GM04503 (cell line): ENCODE measurements at regions not wholly inside any gene's neighbourhood (a gene's known extent, or its start where the extent isn't known, plus 50 kb on each side); places are given as distances from the start of the nearest gene placed in this dataset.

ENCODE experiments used
- DNase-seq: peaks from one replicate; pipeline ENCODE4 v3.0.0-alpha.2; 2012; ENCODE audit warnings: low read depth

DNA sequence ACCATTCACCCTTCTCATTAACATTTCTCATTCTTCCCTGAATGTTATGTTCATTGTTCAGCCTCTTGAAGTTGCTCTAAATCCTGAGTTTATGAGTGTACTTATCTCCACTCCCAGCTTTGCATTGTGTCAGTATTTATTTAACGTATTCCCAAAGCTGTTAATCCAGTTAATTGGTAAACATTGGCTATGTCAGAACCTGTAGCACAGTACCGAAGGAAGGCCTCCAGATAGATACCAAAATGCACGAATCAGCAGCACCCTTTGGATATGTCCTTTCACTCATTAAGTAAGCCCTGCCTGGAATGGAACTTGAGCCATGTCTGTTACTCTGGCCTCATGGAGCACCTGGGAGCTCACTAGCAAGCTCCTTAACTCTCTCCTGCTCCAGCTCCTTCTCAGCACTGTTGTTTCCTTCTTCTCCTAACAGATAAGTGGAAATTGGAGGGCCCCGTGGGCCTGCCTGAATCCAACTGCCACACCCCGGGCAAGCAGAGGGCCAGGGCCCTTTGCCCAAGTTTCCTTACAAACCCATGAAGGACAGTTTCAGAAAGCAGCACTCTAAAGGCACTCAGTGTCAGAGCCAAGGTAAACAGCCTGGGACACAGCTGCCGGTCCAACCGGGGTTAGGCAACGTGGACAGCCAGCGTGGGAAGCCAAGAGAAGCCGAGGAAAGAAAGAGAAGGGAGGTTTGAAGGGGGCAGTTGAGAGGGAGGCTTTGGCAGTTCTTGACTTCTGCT, 155.0 kb upstream of the SERP2 start:
- DNase-seq = no peak

DNA sequence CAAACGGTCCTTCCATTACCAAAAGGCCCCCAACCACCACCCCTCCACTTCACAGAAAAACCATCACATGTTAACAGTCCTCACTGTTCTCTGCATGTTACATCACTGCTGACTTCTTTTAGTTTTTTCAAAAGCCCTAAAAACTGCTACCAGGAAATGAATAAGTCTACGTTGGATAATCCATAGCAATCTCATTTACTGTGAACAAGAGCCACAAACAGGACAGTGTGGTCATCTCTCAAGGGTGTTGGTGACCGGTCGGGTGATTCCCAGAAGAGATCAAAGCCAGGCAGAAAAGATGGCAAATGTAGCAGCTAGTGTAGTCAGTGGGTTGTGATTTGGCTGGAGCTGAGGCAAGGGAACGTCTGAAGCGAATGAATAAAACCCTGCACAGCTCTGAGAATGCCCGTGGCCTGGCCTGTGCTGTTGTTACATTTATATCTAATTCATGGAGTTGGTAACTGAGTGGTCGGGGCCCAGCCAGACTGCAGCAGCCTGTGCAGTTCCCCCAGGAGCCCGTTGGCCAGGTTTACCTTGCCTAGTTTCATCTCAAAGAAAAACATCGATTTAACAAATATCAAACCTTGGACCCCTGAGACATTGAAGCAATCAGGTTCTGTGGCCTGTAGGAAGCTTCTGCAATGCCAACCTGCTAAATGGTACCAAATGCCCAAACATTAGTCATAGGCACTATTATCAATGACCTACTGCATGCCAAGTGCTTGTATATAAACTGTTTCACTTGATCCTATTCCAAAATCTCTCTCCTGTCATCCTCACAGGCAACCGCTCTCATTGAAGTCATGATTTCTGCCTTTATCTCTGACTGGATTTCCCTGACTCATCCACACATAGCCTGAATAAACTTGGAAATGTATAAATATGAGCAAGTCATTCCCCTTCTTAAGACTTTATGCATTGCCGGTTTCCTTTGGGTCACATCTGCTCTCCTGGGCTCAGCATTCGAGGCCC, 153.8 kb upstream of the SERP2 start:
- no peak for DNase-seq

DNA sequence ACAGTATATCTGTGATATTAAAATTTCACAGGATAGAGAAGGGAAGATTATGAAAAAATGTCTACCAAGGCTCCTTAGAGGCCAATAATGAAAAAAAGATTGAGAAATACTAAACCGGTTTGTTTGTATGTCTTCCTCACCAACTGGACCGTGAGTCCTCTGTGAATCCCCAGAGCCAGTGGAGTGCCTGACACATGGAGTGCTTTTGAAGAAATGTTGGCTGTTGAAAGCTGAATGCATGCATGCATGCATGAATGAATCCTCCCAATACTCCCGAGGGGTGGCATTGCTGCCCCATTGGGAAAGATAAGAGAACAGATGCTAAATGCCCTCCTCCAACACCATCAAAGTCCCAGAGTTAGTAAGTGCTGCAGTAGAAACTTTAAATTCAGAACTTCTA, 152.7 kb upstream of the SERP2 start:
- DNase-seq = no peak

DNA sequence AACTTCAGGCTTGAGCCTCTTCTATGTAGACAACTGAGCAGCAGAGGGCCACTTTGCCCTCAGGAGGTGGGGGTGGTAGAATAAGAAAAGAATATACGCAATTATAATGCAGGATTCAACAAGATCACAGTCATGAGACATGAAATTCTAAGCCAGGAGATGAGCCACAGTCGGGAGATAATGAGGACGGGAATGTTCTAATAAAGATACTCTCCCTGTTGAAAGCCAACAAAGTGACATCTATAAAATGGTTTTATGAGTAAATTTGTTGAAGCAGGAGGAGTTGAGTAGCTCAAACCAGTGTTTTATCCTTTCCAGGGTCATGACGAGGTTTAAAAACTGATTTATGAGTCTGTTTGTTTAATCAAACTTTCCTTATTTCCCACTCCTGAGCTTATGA, 152.0 kb upstream of the SERP2 start:
- no peak for DNase-seq

DNA sequence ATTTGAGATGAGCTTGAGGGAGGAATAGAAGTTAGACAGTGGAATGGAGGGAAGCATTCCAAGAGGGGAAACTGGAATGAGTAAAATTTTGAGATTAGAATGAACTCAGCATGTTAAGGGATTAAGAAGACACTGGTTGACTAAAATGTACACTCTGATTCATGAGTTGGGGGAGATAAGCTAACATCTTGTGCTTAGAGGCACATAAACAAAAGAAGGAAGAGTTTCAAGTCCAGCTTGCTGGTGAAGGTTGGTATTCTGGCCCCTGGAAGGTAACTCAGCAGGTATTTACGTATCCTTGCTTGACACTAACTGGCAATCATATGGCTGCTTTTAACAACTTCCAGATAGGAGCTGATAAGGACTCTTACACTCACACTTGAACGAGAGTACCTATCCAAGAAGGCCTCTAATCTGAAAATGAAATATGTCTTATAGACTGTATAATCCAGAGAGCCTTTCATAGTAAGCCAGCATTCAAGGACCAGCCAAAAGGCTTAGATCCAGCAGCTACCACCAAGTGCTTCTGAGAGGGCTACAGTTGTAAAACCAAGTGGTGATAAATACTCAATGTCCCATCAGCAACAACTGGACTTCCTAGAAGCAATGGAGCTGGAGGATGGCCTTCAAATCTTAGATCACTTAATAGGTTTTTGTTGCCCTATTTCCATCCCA, 149.7 kb upstream of the SERP2 start:
- DNase-seq = no peak

DNA sequence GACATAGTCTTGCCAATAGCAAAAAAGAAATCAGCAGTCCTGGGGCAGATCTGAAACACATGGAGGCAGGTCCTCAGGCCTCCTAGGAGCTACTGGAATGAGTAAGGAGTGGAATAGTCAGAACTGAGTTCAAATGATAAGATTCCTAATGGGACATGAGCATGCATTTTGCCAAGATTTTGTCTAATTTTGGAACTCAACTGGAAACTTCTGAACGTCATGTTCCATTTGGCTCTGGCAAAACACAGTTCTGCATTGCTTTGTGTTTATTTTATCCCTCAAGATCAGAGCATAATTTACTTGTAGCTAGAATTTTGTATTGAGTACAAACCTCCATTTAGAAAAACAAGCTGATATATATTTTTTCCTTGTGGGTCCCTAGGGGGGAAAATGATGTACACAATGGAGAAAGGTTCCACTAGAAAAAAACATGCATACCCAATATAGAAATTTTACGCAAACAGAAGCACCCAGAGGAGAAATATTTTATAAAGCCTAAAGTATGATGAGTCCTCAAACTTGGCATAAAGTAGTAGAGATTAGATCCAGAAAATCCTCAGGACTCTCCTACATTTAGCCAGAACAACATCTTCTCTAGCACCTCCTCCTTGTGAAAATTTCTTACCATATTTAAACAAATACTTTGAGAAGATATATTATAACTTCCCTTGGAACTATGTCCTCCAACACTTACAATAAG, 149.0 kb upstream of the SERP2 start:
- no peak for DNase-seq

DNA sequence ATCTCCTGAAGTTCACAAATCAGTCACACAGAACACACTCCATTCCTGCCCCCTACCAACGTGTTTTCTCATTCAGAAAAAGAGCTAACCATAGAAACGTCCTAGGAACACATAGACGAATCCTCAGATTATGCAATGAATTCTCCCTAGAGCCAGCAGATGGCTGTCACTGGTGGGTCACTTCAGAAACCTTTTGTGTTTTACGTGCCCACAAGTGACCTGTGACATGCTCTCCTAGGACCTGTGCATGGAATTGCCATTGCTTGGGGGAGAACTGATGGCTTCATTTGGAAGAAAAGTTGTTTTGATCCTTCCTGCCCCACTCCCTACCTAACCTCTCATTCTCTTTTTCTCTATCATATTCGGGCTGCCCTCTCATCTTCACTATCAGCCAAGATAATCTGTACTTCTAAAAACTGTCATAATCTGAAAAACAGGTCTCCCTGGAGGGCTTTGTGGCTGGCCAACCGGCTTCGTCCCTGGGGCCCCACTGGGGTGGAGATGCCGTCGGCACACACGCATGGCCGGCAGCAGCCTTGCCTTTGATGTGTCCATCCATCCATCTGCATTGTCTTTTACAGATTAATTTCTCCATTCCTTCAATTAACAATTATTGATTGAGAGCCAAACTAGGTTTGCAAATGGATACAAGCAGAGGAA, 144.1 kb upstream of the SERP2 start:
- DNase-seq = no peak

DNA sequence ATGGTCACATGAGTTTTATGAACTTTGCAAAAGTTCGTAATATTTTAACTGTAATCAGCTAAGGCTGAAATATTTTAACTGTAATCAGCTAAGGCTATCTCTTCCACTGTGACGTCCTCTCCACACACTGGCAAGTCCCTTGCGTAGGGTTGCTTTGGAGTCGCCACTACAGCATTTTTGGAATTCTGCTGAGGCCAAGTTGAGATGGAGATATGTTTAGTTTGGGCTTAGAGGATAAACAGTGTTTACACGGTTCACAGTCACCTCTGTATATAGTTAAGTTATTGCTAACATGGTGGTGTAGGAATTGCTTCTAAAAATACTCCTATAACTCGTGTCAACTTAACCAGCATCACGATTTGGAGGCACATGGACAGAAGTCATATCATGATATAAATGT, 143.6 kb upstream of the SERP2 start:
- no peak for DNase-seq

DNA sequence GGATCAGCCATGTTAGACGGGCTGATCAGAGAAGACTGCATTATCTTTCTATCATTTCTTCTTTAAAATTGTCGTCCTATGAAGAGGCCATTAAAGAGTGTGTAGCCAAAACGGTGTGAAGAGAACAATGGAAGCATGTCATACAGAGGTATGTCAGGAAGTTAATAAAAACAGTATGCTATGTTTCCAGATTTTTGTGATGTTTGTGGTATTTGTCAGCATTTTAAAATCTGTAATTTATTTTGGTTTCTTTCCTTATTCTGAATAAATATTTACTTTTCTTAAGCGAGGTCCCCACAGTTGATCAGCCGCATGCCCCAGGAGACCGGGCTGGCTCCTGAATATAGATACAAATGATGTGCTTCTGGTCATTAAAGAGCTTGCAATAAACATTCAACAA, 142.9 kb upstream of the SERP2 start:
- DNase-seq = no peak

DNA sequence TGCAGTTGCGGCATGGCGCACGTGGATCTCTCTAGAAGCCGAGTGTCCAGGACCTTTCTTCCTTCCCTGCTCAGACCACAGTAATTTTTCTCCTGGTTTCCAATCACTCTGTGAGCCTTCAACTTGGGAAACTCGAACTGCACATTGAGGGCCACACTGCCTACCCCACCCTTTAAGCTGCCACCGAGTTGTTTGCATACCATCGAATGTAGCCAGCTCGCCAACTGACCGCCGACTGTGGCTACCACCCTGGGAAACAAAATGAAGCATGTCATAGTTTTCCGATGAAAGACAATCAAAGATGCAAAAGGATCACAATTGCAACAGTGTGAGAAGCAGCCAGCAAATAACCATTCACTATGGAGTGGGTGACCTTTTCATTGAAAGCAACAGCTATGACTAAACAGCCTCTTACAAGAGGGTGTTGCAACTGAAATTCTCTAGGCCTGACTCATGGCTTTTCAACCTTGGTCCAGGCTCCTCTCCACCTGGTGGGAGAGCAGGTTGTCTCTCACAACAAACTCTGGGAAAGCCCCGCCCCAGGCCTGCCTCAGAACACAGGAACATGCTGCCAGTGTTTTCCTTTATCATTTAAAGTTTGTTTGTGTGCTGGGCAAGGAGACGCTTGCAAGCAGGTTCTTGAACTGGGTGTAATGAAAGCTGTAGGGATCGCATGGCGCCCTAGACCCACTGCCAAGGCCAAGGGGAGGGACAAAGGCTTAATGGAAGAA, 141.7 kb upstream of the SERP2 start:
- peak; percentile 49 for DNase-seq

DNA sequence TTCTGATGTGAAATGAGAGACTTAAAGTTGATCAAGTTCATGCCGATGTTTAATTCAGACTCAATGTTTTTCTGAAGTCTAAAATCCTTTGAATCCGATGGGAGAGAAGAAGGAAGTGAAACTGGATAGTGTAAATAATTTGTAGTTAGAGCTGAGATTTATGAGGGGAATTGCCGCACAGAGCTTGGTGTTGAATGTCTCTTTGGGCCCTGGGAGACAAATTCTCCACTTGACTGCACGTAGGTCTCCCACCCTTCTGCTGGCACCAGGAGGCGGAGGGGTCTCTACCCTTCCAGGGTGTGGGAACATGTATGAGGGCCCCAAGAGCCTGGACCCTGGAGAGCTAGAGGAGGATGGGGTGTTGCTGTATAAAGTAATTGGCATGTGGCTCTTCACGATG, 140.8 kb upstream of the SERP2 start:
- DNase-seq = no peak

DNA sequence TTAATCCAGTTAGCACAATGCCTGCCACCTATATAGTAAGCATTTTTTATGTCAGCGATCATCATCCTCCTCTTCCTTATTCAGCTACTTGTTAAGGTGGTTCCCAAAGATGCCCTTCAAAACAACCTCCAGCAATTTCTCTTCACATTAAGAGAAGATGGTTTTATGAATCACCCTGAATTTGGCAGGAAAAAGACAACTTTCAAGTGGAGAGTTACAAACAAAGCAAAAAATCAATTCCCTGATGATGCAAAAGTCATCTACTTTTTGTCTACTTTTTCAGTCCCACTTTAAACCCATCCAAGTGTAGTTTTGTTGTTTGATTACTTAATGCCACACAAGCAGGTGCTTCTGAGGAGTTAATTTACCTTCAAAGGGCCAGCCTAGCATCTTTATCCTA, 139.1 kb upstream of the SERP2 start:
- DNase-seq = no peak

DNA sequence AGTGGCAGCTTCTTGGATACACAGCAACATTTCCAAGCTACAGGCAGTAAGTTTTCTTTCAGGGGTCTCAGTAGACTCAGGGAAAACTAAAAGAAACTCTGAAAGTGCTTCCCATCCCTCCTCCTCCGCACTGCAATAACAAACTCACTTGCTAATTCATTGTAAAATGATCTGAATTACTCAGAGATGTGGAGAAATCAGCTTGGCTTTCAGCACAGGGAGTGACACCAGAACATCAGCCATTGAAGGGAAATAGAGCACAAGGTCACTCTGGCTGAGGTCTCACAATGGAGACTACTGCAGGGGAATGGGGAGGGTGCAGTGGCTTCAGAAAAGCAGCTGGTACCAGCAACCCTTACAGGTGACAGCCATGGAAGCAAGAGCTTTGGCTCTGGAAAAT, 137.3 kb upstream of the SERP2 start:
- DNase-seq = no peak

DNA sequence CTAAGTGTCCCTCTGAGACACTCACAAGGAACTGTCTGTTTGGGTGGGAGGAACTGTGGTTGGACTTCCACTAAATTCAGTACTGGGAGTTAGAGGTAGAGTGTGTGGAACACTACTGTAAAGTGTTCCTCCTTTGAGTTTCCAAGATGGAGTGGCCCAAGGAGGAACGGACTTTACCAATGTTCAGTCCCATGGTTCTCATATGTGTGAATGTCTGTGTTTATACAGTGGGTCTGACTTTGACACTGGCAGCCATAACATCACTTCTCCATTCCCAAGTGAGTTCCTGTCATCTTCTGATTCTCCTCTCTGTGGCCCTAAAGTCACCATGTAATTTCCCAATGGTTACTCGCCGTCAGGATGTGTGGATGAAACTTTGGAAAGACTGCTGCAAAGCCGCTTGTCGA, 136.8 kb upstream of the SERP2 start:
- no peak for DNase-seq

DNA sequence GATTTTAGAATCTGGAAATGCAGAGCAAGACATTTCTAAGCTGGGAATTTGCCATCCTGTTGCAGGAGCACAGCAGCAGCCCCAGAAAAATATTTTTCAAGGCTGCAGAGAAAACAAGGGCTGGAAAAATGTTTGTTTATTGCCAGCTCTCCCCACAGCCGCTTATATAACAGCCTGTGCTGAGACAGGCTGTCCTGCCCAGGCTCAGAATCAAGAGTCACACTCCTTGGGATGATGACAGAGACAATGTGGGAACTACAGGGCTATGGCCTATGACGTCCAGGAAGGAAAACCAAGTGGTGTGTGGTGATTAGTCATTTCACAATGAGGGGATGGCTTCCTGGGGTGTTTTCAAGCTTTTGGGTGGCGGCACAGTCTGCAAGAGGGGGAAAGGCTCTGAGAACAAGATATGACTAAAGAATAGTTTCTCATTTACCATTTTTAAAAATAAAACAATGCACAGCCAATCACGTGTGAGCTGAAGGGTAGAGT, 136.3 kb upstream of the SERP2 start:
- peak; percentile 81 for DNase-seq

DNA sequence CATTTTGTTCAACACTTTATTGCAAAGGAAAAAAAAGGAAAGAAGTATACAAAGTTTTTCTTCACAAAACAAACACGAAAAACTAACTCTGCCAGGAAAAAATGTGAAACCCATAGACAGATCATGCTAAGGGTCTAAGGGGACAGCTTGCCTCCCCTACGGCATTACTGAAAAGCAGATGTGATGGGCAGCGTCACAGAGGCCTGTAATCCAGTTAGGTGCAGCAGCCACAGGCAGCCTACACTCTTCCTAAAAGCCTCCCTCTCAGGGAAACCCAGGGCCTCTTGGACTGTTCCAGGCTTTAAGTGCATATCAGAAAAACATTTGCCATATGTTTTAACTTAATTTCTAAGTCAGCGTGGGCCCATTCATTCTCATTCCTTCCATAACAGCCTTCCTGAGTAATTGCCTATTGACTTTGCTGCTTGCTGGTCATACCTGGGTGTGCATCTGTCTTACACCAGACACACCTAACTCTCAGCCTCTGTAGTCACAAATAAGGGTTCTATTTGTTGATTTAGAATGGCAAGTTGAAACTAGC, 135.7 kb upstream of the SERP2 start:
- no peak for DNase-seq

DNA sequence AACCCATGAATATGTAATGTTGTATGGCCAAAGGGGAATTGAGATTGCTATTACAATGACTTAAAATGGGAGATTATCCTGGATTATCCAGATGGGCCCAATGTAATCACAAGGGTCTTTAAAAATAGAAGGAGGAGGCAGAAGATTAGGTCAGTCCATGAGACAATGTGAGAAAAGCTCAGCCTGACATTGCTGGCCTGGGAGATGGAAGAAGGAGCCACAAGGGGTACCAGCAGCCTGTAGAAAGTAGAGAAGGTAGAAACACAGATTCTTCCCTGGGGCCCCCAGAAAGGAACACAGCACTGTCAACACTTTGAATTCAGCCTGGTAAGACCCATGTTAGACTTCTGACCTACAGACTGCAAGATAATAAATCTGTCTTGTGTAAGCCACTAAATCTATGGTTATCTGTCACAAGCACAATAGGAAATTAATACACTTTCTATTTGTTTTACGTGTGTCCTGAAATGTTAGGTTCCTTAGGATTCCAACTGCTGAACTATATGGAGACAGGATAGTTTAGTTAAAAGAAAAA, 132.9 kb upstream of the SERP2 start:
- no peak for DNase-seq

DNA sequence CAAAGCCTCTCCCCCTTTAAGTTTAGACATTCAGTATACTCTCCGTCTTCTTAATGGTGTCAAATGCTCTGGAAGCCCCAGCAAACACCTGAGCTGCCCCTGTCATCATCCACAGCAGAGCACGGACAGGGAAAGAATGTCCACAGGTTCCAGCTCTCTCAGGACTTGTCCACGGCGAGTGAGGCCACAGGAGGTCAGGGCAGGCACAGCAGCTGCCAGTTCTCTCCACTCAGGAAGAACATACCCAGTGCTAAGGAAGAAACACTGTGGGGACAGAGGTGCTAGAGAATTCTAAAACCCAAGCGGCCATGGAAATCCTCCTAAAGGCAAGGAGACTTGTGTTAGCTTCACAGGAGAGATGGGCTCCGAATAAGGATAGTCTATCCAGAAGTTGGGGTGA, 132.0 kb upstream of the SERP2 start:
- DNase-seq = no peak

DNA sequence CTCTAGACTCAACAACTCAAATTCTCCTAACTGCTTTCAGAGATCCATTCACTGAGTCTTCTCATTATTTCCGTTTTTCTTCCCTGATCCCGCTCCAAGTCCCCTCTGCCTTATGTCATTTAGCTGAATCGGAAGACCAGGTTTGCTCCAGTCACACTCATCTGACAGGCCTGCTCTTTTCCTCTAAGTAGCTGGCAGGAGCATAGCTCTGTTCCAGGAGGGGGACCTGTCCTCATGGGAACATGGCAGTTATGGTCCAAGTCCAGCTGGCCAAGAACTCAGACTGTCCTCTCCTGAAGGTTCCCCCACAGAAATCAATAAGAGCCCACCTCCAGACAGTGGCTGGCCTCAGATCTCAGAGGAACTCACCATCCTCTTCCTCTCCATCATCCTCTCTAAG, 130.9 kb upstream of the SERP2 start:
- no peak for DNase-seq

DNA sequence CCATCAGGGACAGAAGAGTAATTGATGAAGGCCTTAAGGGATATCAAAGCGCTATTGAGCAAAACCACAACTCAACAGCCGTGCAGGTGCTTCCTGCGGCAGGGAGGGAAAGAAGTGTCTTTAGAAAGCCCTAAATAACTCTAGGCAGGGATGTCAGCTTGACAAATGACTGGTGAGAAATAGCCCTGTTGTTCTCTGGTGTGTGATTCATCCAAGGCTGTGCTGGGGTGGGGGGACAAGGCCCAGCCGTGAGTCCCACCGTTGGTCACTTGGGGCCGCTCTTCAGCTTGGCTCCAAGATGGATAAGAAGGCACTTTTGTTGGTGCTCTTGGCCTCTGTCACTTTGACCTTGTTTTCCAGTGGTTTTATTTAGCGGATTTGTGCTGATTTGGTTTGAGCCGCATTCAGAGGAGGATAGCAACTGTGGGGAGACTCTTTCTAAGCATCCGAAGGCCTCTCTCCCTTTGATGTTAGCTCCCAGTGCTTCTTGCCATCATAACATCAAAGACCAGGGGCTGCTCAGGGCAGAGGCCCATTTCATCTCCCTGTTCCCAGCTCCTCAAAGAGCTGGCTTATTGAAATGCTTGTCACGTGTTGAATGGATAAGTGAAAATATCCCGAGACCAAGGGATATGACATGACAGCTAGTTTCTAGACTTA, 130.3 kb upstream of the SERP2 start:
- DNase-seq = no peak
